Kidney (tissue), 13 donors: ENCODE measurements at regions not wholly inside any gene's neighbourhood (a gene's known extent, or its start where the extent isn't known, plus 50 kb on each side); places are given as distances from the start of the nearest gene placed in this dataset.

Source experiments
- DNase-seq, 5 donors: peaks; one replicate each; pipeline ENCODE4 v3.0.0-alpha.2; 2013 to 2020
- FAIRE-seq: peaks from 2 replicates; lab custom pipeline; 2012; peaks lifted over from hg19 to GRCh38; lab: Jason Lieb, UNC
- H3K27ac ChIP-seq, 2 donors: one replicate each; pipeline ENCODE4 v1.7.0; 2013; ENCODE audit warnings: low read depth in 2 of 2, low read length in 2 of 2, inconsistent platforms in 1 of 2
- H3K27me3 ChIP-seq: one replicate; pipeline ENCODE4 v1.7.1; 2013; ENCODE audit warnings: low read length, inconsistent platforms; ENCODE audit not compliant: control insufficient read depth, insufficient read depth
- H3K36me3 ChIP-seq, 3 donors: one replicate each; pipeline versions ENCODE4 v1.7.0 to v1.7.1; 2013; ENCODE audit warnings: low read length in 3 of 3, control low read depth in 1 of 3, inconsistent platforms in 1 of 3; ENCODE audit not compliant: insufficient read depth in 3 of 3, control insufficient read depth in 2 of 3
- H3K4me1 ChIP-seq, 3 donors: one replicate each; pipeline versions ENCODE4 v1.7.0 to v1.7.1; 2013; ENCODE audit warnings: low read length in 3 of 3, inconsistent platforms in 1 of 3, low read depth in 1 of 3; ENCODE audit not compliant: control insufficient read depth in 2 of 3, insufficient read depth in 2 of 3
- H3K4me3 ChIP-seq, 3 donors: one replicate each; pipeline versions ENCODE4 v1.7.0 to v1.8.1; 2013; ENCODE audit warnings: low read length in 3 of 3, control low read depth in 1 of 3, inconsistent platforms in 1 of 3
- H3K9ac ChIP-seq, 3 donors: one replicate each; pipeline versions ENCODE4 v1.7.0 to v1.7.1; 2013; ENCODE audit warnings: low read length in 3 of 3, control low read depth in 1 of 3, inconsistent platforms in 1 of 3
- H3K9me3 ChIP-seq, 3 donors: one replicate each; pipeline versions ENCODE4 v1.7.0 to v1.7.1; 2013; ENCODE audit warnings: low read length in 3 of 3, control low read depth in 1 of 3, inconsistent platforms in 1 of 3; ENCODE audit not compliant: control insufficient read depth in 2 of 3, insufficient read depth in 1 of 3
- intact Hi-C: fragments of 100-400 bp; cut with DNase I; formaldehyde crosslinking; loops from one replicate; pipeline ENCODE4 v1.11.1; 2022
- TF ChIP-seq, protein P1 (sequence below): IDR thresholded peaks from 3 replicates; pipeline ENCODE4 v1.5.1; 2012; ENCODE audit warnings: mild to moderate bottlenecking, moderate library complexity, borderline replicate concordance; ENCODE audit not compliant: insufficient read depth; ENCODE audit errors: extremely low read depth
- donor health status: control.
- donor health status: control.
- donor health status: control.
- donor health status: control.
- donor health status: control.
- donor health status: DM: yes; HTN: yes; CAD: no.
- donor health status: Normal renal cell carcinoma (clear cell type).

DNA sequence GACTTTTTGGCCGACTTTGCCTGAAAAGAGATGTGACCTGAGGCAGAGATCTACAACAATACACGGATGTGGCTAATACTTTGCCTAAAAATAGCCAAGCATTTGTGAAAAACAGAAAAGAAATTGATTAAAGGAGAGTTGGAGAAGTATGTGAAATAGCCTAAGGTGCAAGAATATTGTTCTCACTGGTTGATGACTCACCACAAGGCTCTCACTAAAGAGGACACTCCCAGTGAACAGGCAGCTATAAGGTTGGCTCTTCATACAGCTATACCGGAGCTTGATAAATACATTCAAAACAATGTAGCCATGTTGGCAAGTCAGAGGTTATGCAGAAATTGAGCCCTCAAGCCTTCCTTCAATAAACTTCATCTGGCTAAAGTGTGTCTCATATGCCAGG is 317.2 kb upstream of the GRAMD2B start:
- Histone ChIP-seq H3K27ac (no peak overlapping the region), H3K27me3 (no peaks in the 10 kb centered on the region), H3K36me3 (no peaks in the 10 kb centered on the region), H3K4me3 (no peak overlapping the region), H3K9ac (no peak overlapping the region), H3K9me3 (no peaks in the 10 kb centered on the region), H3K4me1 (no peaks in the 10 kb centered on the region)
- no peak for FAIRE-seq
- DNase-seq, result no peak
- TF ChIP-seq, protein P1, sequence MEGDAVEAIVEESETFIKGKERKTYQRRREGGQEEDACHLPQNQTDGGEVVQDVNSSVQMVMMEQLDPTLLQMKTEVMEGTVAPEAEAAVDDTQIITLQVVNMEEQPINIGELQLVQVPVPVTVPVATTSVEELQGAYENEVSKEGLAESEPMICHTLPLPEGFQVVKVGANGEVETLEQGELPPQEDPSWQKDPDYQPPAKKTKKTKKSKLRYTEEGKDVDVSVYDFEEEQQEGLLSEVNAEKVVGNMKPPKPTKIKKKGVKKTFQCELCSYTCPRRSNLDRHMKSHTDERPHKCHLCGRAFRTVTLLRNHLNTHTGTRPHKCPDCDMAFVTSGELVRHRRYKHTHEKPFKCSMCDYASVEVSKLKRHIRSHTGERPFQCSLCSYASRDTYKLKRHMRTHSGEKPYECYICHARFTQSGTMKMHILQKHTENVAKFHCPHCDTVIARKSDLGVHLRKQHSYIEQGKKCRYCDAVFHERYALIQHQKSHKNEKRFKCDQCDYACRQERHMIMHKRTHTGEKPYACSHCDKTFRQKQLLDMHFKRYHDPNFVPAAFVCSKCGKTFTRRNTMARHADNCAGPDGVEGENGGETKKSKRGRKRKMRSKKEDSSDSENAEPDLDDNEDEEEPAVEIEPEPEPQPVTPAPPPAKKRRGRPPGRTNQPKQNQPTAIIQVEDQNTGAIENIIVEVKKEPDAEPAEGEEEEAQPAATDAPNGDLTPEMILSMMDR, result no peak
- intact Hi-C loops, result no loop called here

DNA sequence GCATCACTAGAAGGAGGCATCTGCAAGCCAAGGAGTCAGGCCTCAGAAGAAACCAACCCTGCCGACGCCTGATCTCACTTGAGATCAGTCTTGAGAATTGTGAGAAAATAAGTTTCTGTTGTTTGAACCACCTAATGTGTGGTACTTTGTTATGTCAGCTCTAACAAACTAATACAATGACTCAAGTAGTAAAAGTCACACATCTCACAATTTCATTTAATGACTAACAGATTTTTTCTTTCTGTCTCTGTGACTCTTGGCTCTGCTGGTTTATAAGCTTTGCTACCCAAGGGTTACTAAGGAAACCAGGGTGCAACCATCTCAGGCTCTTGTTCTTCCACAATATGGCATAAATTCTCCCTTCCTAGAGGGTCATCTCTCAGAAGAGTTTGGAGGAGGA is 315.8 kb upstream of the GRAMD2B start:
- Histone ChIP-seq H3K9me3 (peaks cover 0 to 6% (median 0%) of the 10 kb centered on the region in 3 donors), H3K4me3 (no peak overlapping the region), H3K36me3 (no peaks in the 10 kb centered on the region), H3K27me3 (no peaks in the 10 kb centered on the region), H3K4me1 (no peaks in the 10 kb centered on the region), H3K9ac (no peak overlapping the region), H3K27ac (no peak overlapping the region)
- intact Hi-C loops, result no loop called here
- FAIRE-seq (no peak), DNase-seq (no peak)
- TF ChIP-seq, protein P1, result no peak

DNA sequence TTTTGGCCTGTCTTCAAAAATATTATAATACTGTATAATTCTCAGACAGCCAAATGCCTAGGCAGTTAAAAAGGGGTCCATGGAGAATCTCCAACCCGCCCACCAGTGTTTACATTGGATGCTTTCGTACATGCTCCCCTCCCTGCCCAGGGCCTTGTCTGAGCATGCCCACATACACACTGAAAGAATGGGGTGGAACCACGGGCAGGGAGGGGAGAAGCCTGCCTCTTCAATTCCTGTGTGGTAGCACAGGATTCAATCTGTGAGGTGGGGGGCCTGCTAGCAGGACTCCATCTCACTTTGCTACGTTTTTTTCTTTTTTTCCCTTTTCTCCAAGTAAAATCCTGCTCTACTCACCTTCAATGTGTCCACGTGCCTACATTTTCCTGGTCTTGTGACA is 314.7 kb upstream of the GRAMD2B start:
- no peak overlapping the region for H3K4me3 ChIP-seq
- TF ChIP-seq, protein P1, result no peak
- H3K9me3 ChIP-seq, result peaks cover 0 to 8% (median 0%) of the 10 kb centered on the region in 3 donors
- DNase-seq (no peak), FAIRE-seq (no peak)
- H3K4me1 ChIP-seq, result no peaks in the 10 kb centered on the region
- no peaks in the 10 kb centered on the region for H3K27me3 ChIP-seq
- intact Hi-C loops, result no loop called here
- no peak overlapping the region for H3K9ac ChIP-seq
- no peaks in the 10 kb centered on the region for H3K36me3 ChIP-seq
- no peak overlapping the region for H3K27ac ChIP-seq

DNA sequence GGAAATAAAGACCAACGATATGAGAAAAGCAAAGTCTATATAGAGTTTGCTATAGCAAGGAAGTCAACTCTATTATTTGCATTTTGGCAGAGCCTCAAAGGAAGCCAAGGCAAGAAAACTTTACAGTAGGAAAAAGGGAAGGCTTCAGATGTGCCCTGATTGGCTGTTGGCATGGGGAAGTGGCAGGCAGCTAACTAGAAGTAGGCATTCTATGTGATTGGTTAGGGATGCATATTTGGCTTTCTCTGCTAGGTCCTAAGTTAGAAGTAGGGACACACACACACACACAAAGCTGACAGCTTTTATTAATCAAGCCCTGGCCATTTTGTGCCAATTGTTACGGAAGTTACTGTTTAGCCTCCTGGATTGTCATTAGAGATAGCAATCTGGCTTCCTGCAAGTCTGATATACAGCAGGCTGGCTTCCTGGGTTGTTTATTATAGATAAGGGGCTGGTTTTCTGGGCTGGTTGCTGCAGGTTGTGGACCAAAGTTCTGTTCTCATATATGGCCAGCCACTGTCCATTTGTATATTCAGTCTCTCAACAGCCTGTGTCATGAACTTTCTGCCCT is 308.1 kb upstream of the GRAMD2B start:
- FAIRE-seq, result no peak

More for the DNA sequence above, 308.1 kb upstream of the GRAMD2B start:
- intact Hi-C loops, result no loop called here
- Histone ChIP-seq H3K4me1 (no peaks in the 10 kb centered on the region), H3K36me3 (no peaks in the 10 kb centered on the region), H3K9me3 (peaks cover 0 to 10% (median 0%) of the 10 kb centered on the region in 3 donors), H3K27me3 (no peaks in the 10 kb centered on the region), H3K27ac (no peak overlapping the region), H3K4me3 (no peak overlapping the region), H3K9ac (no peak overlapping the region)
- no peak for DNase-seq
- TF ChIP-seq, protein P1, result no peak
